HepG2 (cell line): ENCODE measurements at regions not wholly inside any gene's neighbourhood (a gene's known extent, or its start where the extent isn't known, plus 50 kb on each side); places are given as distances from the start of the nearest gene placed in this dataset.

Experiments used
- ATAC-seq: fragments of 200-7000 bp; cut with Tn5 transposase; 3 replicates; pipeline ENCODE4 v1.9.1; 2020; ENCODE audit warnings: mild to moderate bottlenecking, moderate library complexity
- BruUV-seq: library from RNA; stranded (reverse); fragments of 400-500 nt; replicated peaks from 2 replicates; lab custom pipeline; 2021; lab: Mats Ljungman, UMichigan
- CTCF ChIA-PET: fragments of 300-600 bp; formaldehyde crosslinking; extraction: SDS; loops from one replicate; lab custom pipeline; 2021; ENCODE audit warnings: low total read pairs, inconsistent platforms, low intra/inter-chr PET ratio; lab: Yijun Ruan, JAX
- POLR2A ChIA-PET: fragments of 350-600 bp; sonication (Branson Sonifier 250); formaldehyde crosslinking; loops from one replicate; lab custom pipeline; 2020; ENCODE audit warnings: antibody characterized with exemption, inconsistent platforms; lab: Yijun Ruan, JAX
- DNase-seq: peaks from one replicate; pipeline ENCODE4 v3.0.0-alpha.2; 2015; ENCODE audit warnings: low spot score
- FAIRE-seq: peaks from 3 replicates; lab custom pipeline; 2011; peaks lifted over from hg19 to GRCh38; lab: Jason Lieb, UNC
- H2AFZ ChIP-seq: one replicate; pipeline ENCODE4 v1.6.1; 2011; ENCODE audit warnings: low read length, inconsistent platforms
- H3K27ac ChIP-seq: fragments of 300-600 bp; 3 replicates; pipeline ENCODE4 v1.8.0; 2011; ENCODE audit warnings: mixed run types, mild to moderate bottlenecking, mixed read lengths, low read length, inconsistent platforms; ENCODE audit not compliant: insufficient read depth; ENCODE audit errors: extremely low read length
- H3K27me3 ChIP-seq, 2 experiments: fragments of 200-600 bp in 1 of 2; 2 replicates in 1 of 2; 3 replicates in 1 of 2; pipeline versions ENCODE4 v1.6.0 to v1.8.0; 2011; ENCODE audit warnings: low read length in 2 of 2, mild to moderate bottlenecking in 2 of 2, moderate library complexity in 2 of 2, inconsistent platforms in 1 of 2; ENCODE audit not compliant: insufficient read depth in 2 of 2, control insufficient read depth in 1 of 2
- H3K36me3 ChIP-seq, 2 experiments: fragments of 200-600 bp in 1 of 2; replicated peaks in 1 of 2; 2 replicates in 1 of 2; 3 replicates in 1 of 2; pipeline versions ENCODE4 v1.5.1 to v1.8.0; 2011; ENCODE audit warnings: low read length in 2 of 2, inconsistent platforms in 1 of 2; ENCODE audit not compliant: insufficient read depth in 2 of 2, control insufficient read depth in 1 of 2
- H3K4me1 ChIP-seq: 2 replicates; pipeline ENCODE4 v1.5.1; 2012; ENCODE audit warnings: low read length, inconsistent platforms; ENCODE audit not compliant: insufficient read depth
- H3K4me2 ChIP-seq: 2 replicates; pipeline ENCODE4 v1.6.0; 2011; ENCODE audit warnings: low read depth, low read length, inconsistent platforms
- H3K4me3 ChIP-seq, 3 experiments: fragments of 200-600 bp in 1 of 3; sonication (generic), shearing (Covaris generic) in 1 of 3; replicated peaks in 1 of 3; 2 replicates each; pipeline ENCODE4 v1.5.1; 2011 to 2016; ENCODE audit warnings: low read length in 3 of 3, inconsistent platforms in 2 of 3, low read depth in 2 of 3, mild to moderate bottlenecking in 2 of 3, control low read depth in 1 of 3, mixed read lengths in 1 of 3; ENCODE audit not compliant: insufficient read depth in 1 of 3
- H3K79me2 ChIP-seq: one replicate; pipeline ENCODE4 v1.6.1; 2011; ENCODE audit warnings: low read length, inconsistent platforms; ENCODE audit not compliant: insufficient read depth
- H3K9ac ChIP-seq: 2 replicates; pipeline ENCODE4 v1.6.0; 2011; ENCODE audit warnings: mild to moderate bottlenecking, low read depth, low read length, inconsistent platforms; ENCODE audit not compliant: insufficient read depth
- H3K9me3 ChIP-seq: 2 replicates; pipeline ENCODE4 v1.5.1; 2012; ENCODE audit warnings: mild to moderate bottlenecking, low read length
- H4K20me1 ChIP-seq: 2 replicates; pipeline ENCODE4 v1.6.0; 2011; ENCODE audit warnings: inconsistent platforms, mild to moderate bottlenecking, low read length, moderate library complexity; ENCODE audit not compliant: insufficient read depth
- AFF4 ChIP-seq: sonication (generic); formaldehyde crosslinking; IDR thresholded peaks from 2 replicates; pipeline ENCODE4 v1.4.0; 2020; ENCODE audit warnings: missing genetic modification reagents
- ATAD3A ChIP-seq: sonication (generic); formaldehyde crosslinking; IDR thresholded peaks from 2 replicates; pipeline ENCODE4 v1.4.0; 2020; ENCODE audit warnings: missing genetic modification reagents
- CHD4 ChIP-seq: fragments of 200-600 bp; sonication (generic); IDR thresholded peaks from 2 replicates; pipeline ENCODE4 v1.7.0; 2017; ENCODE audit warnings: mild to moderate bottlenecking, low read length, borderline replicate concordance
- FOXA1 ChIP-seq, 2 experiments: fragments of 450-650 bp in 1 of 2; sonication (generic) in 1 of 2; formaldehyde crosslinking in 1 of 2; IDR thresholded peaks; 2 replicates each; pipeline versions ENCODE4 v1.4.0 to v1.6.1; 2016 to 2020; ENCODE audit warnings: missing genetic modification reagents in 1 of 2
- MEIS1 ChIP-seq: sonication (generic); formaldehyde crosslinking; IDR thresholded peaks from 2 replicates; pipeline ENCODE4 v1.9.0; 2021; ENCODE audit warnings: mild to moderate bottlenecking, missing genetic modification reagents, moderate library complexity, borderline replicate concordance
- MTF2 ChIP-seq: sonication (generic); formaldehyde crosslinking; IDR thresholded peaks from 2 replicates; pipeline ENCODE4 v1.5.0; 2020; ENCODE audit warnings: missing genetic modification reagents, borderline replicate concordance
- SYNCRIP ChIP-seq: fragments of 200-400 bp; formaldehyde crosslinking; IDR thresholded peaks from 2 replicates; pipeline ENCODE4 v1.6.1; 2018; ENCODE audit warnings: mild to moderate bottlenecking, low read depth, low read length; ENCODE audit not compliant: insufficient read depth
- ZNF660 ChIP-seq: sonication (generic); formaldehyde crosslinking; IDR thresholded peaks from 2 replicates; pipeline ENCODE4 v1.5.1; 2020; ENCODE audit warnings: mild to moderate bottlenecking, low read depth, missing genetic modification reagents, borderline replicate concordance
- ZNF672 ChIP-seq: sonication (generic); formaldehyde crosslinking; IDR thresholded peaks from 2 replicates; pipeline ENCODE4 v1.8.1; 2022; ENCODE audit warnings: missing genetic modification reagents
- ZNF746 ChIP-seq: sonication (generic); formaldehyde crosslinking; IDR thresholded peaks from 2 replicates; pipeline ENCODE4 v1.8.0; 2022; ENCODE audit warnings: mild to moderate bottlenecking, missing genetic modification reagents
- WGBS: methylation state at CpG from one replicate; pipeline ENCODE4 v1.1.6; 2017; ENCODE audit warnings: low lambda C conversion rate; 5-methylcytosine and 5-hydroxymethylcytosine counted together
- in situ Hi-C: cut with HindIII; loops from 2 replicates; pipeline ENCODE4 v1.10.0; 2017; ENCODE audit warnings: low pct_unique_long_range_greater_than_20kb; ENCODE audit not compliant: extremely low pct_ligation_motif_present
- intact Hi-C: fragments of 100-400 bp; cut with micrococcal nuclease; formaldehyde crosslinking; loops from one replicate; pipeline ENCODE4 v1.10.0; 2022; ENCODE audit not compliant: unreplicated experiment
- TF ChIP-seq, protein P1 (sequence below): sonication (generic); formaldehyde crosslinking; IDR thresholded peaks from 2 replicates; pipeline ENCODE4 v1.8.0; 2022; ENCODE audit warnings: missing genetic modification reagents, mild to moderate bottlenecking, moderate library complexity, borderline replicate concordance
- TF ChIP-seq, protein P2 (sequence below): sonication (generic); formaldehyde crosslinking; IDR thresholded peaks from 2 replicates; pipeline ENCODE4 v1.4.0; 2020; ENCODE audit warnings: low read depth, mild to moderate bottlenecking, missing genetic modification reagents

GRCh38 chr5:114729986-114730385, 368.1 kb downstream of the KCNN2 start:
- ATAC-seq (no peak), DNase-seq (no peak), FAIRE-seq (no peak)
- WGBS, result 0% methylated on average over 1 of the region's 1 CpG
- no peak overlapping the region for H2AFZ ChIP-seq
- TF ChIP-seq ZNF746, result no peak
- TF ChIP-seq ZNF672, result no peak
- no peak for TF ChIP-seq ZNF660
- POLR2A ChIA-PET, result no interaction called here
- no peak overlapping the region for H3K27ac ChIP-seq
- CTCF ChIA-PET, result no interaction called here
- H3K4me1 ChIP-seq, result no peaks in the 10 kb centered on the region
- no TSS peak for BruUV-seq
- H3K4me3 ChIP-seq, result no peak overlapping the region
- no peak overlapping the region for H3K9ac ChIP-seq
- no peaks in the 10 kb centered on the region for H4K20me1 ChIP-seq
- in situ Hi-C loops, result no loop called here
- no peaks in the 10 kb centered on the region for H3K27me3 ChIP-seq
- peaks cover 58% of the 10 kb centered on the region for H3K9me3 ChIP-seq
- no peak overlapping the region for H3K4me2 ChIP-seq
- H3K79me2 ChIP-seq, result no peaks in the 10 kb centered on the region
- intact Hi-C loops, result no loop called here
- H3K36me3 ChIP-seq, result no peaks in the 10 kb centered on the region

DNA sequence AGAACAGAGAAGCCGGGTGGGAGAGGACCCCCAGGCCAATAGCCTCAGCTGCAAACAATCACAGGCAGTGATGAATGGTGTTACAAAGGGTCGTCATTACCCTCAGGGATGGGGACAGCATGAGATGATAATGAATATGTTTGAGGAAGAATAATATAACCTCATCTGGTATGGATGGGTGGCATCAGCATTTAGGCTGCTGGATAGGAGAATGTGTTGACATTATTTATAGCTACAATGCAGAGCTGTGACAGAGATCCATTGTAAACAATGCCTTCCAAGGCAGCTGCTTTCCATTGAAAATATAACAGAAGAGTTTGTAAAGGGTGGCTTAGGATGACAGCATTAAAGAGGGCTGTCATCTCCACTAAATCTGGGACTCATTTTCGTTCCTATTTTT, 365.5 kb downstream of the KCNN2 start:
- Histone ChIP-seq H3K4me1 (no peaks in the 10 kb centered on the region), H4K20me1 (no peaks in the 10 kb centered on the region), H2AFZ (no peak overlapping the region), H3K9me3 (peaks cover 73% of the 10 kb centered on the region), H3K79me2 (no peaks in the 10 kb centered on the region), H3K9ac (no peak overlapping the region), H3K27ac (no peak overlapping the region), H3K4me2 (no peak overlapping the region), H3K36me3 (no peaks in the 10 kb centered on the region), H3K27me3 (no peaks in the 10 kb centered on the region), H3K4me3 (no peak overlapping the region)
- no TSS peak for BruUV-seq
- in situ Hi-C loops (no loop called here), intact Hi-C loops (no loop called here)
- no peak for ATAC-seq
- no peak for DNase-seq
- no peak for FAIRE-seq
- POLR2A ChIA-PET, result no interaction called here
- CTCF ChIA-PET, result no interaction called here
- 3% methylated on average over 3 of the region's 3 CpGs for WGBS
- no peak for TF ChIP-seq ATAD3A
- no peak for TF ChIP-seq FOXA1 (IDR thresholded peaks at IDR 0.05)
- TF ChIP-seq FOXA1 (CRISPR knock-in tag; IDR thresholded peaks at IDR 0.05), result no peak
- TF ChIP-seq, protein P1, sequence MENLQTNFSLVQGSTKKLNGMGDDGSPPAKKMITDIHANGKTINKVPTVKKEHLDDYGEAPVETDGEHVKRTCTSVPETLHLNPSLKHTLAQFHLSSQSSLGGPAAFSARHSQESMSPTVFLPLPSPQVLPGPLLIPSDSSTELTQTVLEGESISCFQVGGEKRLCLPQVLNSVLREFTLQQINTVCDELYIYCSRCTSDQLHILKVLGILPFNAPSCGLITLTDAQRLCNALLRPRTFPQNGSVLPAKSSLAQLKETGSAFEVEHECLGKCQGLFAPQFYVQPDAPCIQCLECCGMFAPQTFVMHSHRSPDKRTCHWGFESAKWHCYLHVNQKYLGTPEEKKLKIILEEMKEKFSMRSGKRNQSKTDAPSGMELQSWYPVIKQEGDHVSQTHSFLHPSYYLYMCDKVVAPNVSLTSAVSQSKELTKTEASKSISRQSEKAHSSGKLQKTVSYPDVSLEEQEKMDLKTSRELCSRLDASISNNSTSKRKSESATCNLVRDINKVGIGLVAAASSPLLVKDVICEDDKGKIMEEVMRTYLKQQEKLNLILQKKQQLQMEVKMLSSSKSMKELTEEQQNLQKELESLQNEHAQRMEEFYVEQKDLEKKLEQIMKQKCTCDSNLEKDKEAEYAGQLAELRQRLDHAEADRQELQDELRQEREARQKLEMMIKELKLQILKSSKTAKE (CRISPR knock-in tag), result no peak
- TF ChIP-seq, protein P2, sequence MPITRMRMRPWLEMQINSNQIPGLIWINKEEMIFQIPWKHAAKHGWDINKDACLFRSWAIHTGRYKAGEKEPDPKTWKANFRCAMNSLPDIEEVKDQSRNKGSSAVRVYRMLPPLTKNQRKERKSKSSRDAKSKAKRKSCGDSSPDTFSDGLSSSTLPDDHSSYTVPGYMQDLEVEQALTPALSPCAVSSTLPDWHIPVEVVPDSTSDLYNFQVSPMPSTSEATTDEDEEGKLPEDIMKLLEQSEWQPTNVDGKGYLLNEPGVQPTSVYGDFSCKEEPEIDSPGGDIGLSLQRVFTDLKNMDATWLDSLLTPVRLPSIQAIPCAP, result no peak
- no peak for TF ChIP-seq CHD4
- TF ChIP-seq AFF4 (CRISPR knock-in tag), result no peak
- no peak for TF ChIP-seq MTF2 (CRISPR knock-in tag)
- TF ChIP-seq SYNCRIP, result no peak
- no peak for TF ChIP-seq MEIS1
